ENCODE measurements at regions not wholly inside any gene's neighbourhood (a gene's known extent, or its start where the extent isn't known, plus 50 kb on each side); places are given as distances from the start of the nearest gene placed in this dataset.
A peak's percentile ranks its signal among the peaks of the same experiment; 100 is the strongest.
"Not testable (repeated sequence)": the region's sequence is repeated elsewhere in the genome, so short reads cannot be mapped to it uniquely, and the experiment has no call there.

GRCh38 chr2:191500884-191501560 lies 176.9 kb upstream of the NABP1 start:
- no peak for DNase-seq (ENCODE audit: extremely low read depth, low read depth)
- no peak overlapping the region for H3K4me3 ChIP-seq (replicated peaks; ENCODE audit: low read depth, low read length)
- TF ChIP-seq CTCF (IDR thresholded peaks at IDR 0.05; ENCODE audit: low read depth, low read length, missing control alignments) = no peak

GRCh38 chr2:191501561-191502168 lies 176.3 kb upstream of the NABP1 start:
- peak; percentile 27 for DNase-seq (ENCODE audit: extremely low read depth, low read depth)
- H3K4me3 ChIP-seq (replicated peaks; ENCODE audit: low read depth, low read length) = no peak overlapping the region
- peak; percentile 31 for TF ChIP-seq CTCF (IDR thresholded peaks at IDR 0.05; ENCODE audit: low read depth, low read length, missing control alignments)

GRCh38 chr2:191506515-191506914 lies 171.4 kb upstream of the NABP1 start:
- no peak for DNase-seq (ENCODE audit: extremely low read depth, low read depth)

GRCh38 chr2:191507252-191507853 lies 170.6 kb upstream of the NABP1 start:
- DNase-seq (ENCODE audit: extremely low read depth, low read depth); H3K4me3 ChIP-seq (replicated peaks; ENCODE audit: low read depth, low read length): not testable (repeated sequence)

More at GRCh38 chr2:191506515-191506914, 171.4 kb upstream of the NABP1 start:
- TF ChIP-seq CTCF (IDR thresholded peaks at IDR 0.05; ENCODE audit: low read depth, low read length, missing control alignments) = no peak
- no peak overlapping the region for H3K4me3 ChIP-seq (replicated peaks; ENCODE audit: low read depth, low read length)

GRCh38 chr2:191508738-191509137 lies 169.2 kb upstream of the NABP1 start:
- no peak for DNase-seq (ENCODE audit: extremely low read depth, low read depth)
- no peak for TF ChIP-seq CTCF (IDR thresholded peaks at IDR 0.05; ENCODE audit: low read depth, low read length, missing control alignments)
- no peak overlapping the region for H3K4me3 ChIP-seq (replicated peaks; ENCODE audit: low read depth, low read length)

- no peak overlapping the region for H3K4me3 ChIP-seq (replicated peaks; ENCODE audit: low read depth, low read length)
- TF ChIP-seq CTCF (IDR thresholded peaks at IDR 0.05; ENCODE audit: low read depth, low read length, missing control alignments) = no peak
- no peak for DNase-seq (ENCODE audit: extremely low read depth, low read depth)
These were observed 165.6 kb upstream of the NABP1 start for GRCh38 chr2:191512216-191512835.

GRCh38 chr2:191512874-191513273 lies 165.1 kb upstream of the NABP1 start:
- TF ChIP-seq CTCF (IDR thresholded peaks at IDR 0.05; ENCODE audit: low read depth, low read length, missing control alignments) = no peak
- DNase-seq (ENCODE audit: extremely low read depth, low read depth) = no peak
- H3K4me3 ChIP-seq (replicated peaks; ENCODE audit: low read depth, low read length) = no peak overlapping the region
